KMS-11 (cell line): ENCODE measurements at regions not wholly inside any gene's neighbourhood (a gene's known extent, or its start where the extent isn't known, plus 50 kb on each side); places are given as distances from the start of the nearest gene placed in this dataset.

Experiments
- H2AFZ ChIP-seq: fragments of 200-600 bp; sonication (generic); 2 replicates; pipeline ENCODE4 v1.6.1; 2016; ENCODE audit warnings: antibody characterized with exemption, mixed run types, low read depth
- H3K27ac ChIP-seq: fragments of 200-600 bp; sonication (generic); 2 replicates; pipeline ENCODE4 v1.6.1; 2016; ENCODE audit warnings: mild to moderate bottlenecking, mixed run types
- H3K27me3 ChIP-seq: fragments of 200-600 bp; sonication (generic); 2 replicates; pipeline ENCODE4 v1.6.1; 2017; ENCODE audit warnings: mild to moderate bottlenecking, low read depth, mixed run types, moderate library complexity; ENCODE audit not compliant: insufficient read depth
- H3K36me3 ChIP-seq: fragments of 200-600 bp; sonication (generic); 2 replicates; pipeline ENCODE4 v1.6.1; 2017; ENCODE audit warnings: mild to moderate bottlenecking, mixed run types; ENCODE audit not compliant: insufficient read depth
- H3K4me1 ChIP-seq: fragments of 200-600 bp; sonication (generic); 2 replicates; pipeline ENCODE4 v1.6.1; 2016; ENCODE audit warnings: mild to moderate bottlenecking, low read depth, mixed run types; ENCODE audit not compliant: poor library complexity, severe bottlenecking
- H3K4me2 ChIP-seq: fragments of 200-600 bp; sonication (generic); 2 replicates; pipeline ENCODE4 v1.7.0; 2016; ENCODE audit warnings: mild to moderate bottlenecking, mixed run types
- H3K4me3 ChIP-seq: fragments of 200-600 bp; sonication (generic); IDR thresholded peaks from 2 replicates; pipeline ENCODE4 v1.6.1; 2017; ENCODE audit warnings: low read depth, low read length, mixed read lengths; ENCODE audit not compliant: insufficient read depth
- H3K79me2 ChIP-seq: fragments of 200-600 bp; sonication (generic); 2 replicates; pipeline ENCODE4 v1.6.1; 2016; ENCODE audit warnings: low read depth, mixed run types; ENCODE audit not compliant: insufficient read depth
- H3K9ac ChIP-seq: fragments of 200-600 bp; sonication (generic); 2 replicates; pipeline ENCODE4 v1.6.1; 2016; ENCODE audit warnings: mild to moderate bottlenecking, mixed run types
- H4K20me1 ChIP-seq: fragments of 200-600 bp; sonication (generic); 2 replicates; pipeline ENCODE4 v1.6.1; 2016; ENCODE audit warnings: mild to moderate bottlenecking, mixed run types; ENCODE audit not compliant: insufficient read depth
- CTCF ChIP-seq: fragments of 200-600 bp; sonication (generic); conservative IDR thresholded peaks from 2 replicates; pipeline ENCODE4 v1.6.1; 2017; ENCODE audit warnings: low read depth, mild to moderate bottlenecking, antibody characterized with exemption, low read length, moderate library complexity, mixed read lengths

DNA sequence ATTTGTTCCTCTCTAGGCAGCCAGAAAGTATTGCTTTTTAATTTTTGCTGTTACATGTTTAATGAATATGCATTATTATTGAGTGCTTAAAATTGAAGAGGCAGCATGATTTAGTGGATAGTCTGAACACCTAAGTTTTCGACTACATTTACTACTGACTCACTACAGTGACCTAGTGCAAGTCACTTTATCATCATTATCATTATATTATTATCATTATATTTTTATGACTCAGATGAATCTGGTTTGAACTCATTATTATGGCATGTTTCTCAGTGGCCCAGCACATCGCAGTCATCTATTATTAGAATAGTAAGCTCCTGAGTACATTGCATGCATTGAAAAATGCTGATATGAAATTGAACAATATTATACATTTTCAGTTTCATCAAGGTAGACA lies 351.2 kb upstream of the PRR20A start:
- Histone ChIP-seq H3K4me2 (no peak overlapping the region), H2AFZ (no peak overlapping the region), H3K4me1 (no peaks in the 10 kb centered on the region)

GRCh38 chr13:56837161-56837560 lies 303.6 kb upstream of the PRR20A start:
- H3K4me1 ChIP-seq: no peaks in the 10 kb centered on the region
- TF ChIP-seq CTCF: no peak
- no peak overlapping the region for H3K27ac ChIP-seq
- no peak overlapping the region for H3K9ac ChIP-seq
- no peaks in the 10 kb centered on the region for H3K27me3 ChIP-seq
- H4K20me1 ChIP-seq: no peaks in the 10 kb centered on the region
- no peaks in the 10 kb centered on the region for H3K79me2 ChIP-seq
- H3K4me2 ChIP-seq: no peak overlapping the region
- no peaks in the 10 kb centered on the region for H3K36me3 ChIP-seq
- H2AFZ ChIP-seq: no peak overlapping the region
- H3K4me3 ChIP-seq: no peak overlapping the region

More for the DNA sequence above, 351.2 kb upstream of the PRR20A start:
- no peak overlapping the region for H3K27ac ChIP-seq
- no peaks in the 10 kb centered on the region for H3K27me3 ChIP-seq
- no peaks in the 10 kb centered on the region for H4K20me1 ChIP-seq
- H3K79me2 ChIP-seq: no peaks in the 10 kb centered on the region
- no peak overlapping the region for H3K4me3 ChIP-seq
- H3K9ac ChIP-seq: no peak overlapping the region
- H3K36me3 ChIP-seq: no peaks in the 10 kb centered on the region
- TF ChIP-seq CTCF: no peak

GRCh38 chr13:56850852-56851251 lies 289.9 kb upstream of the PRR20A start:
- Histone ChIP-seq H3K79me2 (no peaks in the 10 kb centered on the region), H3K9ac (no peak overlapping the region), H3K27me3 (no peaks in the 10 kb centered on the region), H3K4me3 (no peak overlapping the region), H3K27ac (no peak overlapping the region), H3K4me2 (no peak overlapping the region), H4K20me1 (no peaks in the 10 kb centered on the region), H3K4me1 (no peaks in the 10 kb centered on the region), H3K36me3 (no peaks in the 10 kb centered on the region), H2AFZ (no peak overlapping the region)
- TF ChIP-seq CTCF: no peak

DNA sequence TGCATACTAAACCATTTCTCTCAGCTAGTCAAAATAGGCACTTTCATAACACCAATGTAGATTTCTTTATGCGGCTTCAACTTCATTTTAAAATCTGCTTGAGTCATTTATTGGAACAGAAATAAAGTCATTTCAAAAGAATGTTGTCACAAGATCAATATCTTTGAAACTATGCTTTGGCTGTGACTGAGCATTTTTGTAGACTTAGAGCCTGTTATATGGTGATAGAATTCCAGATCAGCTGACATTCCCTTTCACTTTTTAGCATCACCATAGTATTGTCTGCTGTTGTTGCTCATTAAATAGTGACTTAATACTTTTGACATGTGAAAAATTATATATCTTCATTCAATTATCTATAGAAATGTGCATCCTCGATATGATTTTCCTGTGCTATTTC lies 279.2 kb upstream of the PRR20A start:
- H3K9ac ChIP-seq: no peak overlapping the region
- no peaks in the 10 kb centered on the region for H3K27me3 ChIP-seq
- no peak overlapping the region for H3K4me3 ChIP-seq
- no peak overlapping the region for H3K27ac ChIP-seq
- H4K20me1 ChIP-seq: no peaks in the 10 kb centered on the region
- H3K4me2 ChIP-seq: no peak overlapping the region
- H3K36me3 ChIP-seq: no peaks in the 10 kb centered on the region
- no peak overlapping the region for H2AFZ ChIP-seq
- no peak for TF ChIP-seq CTCF
- H3K4me1 ChIP-seq: no peaks in the 10 kb centered on the region
- H3K79me2 ChIP-seq: no peaks in the 10 kb centered on the region

GRCh38 chr13:56864451-56864850 lies 276.3 kb upstream of the PRR20A start:
- Histone ChIP-seq H3K4me1 (no peaks in the 10 kb centered on the region), H3K27ac (no peak overlapping the region), H3K9ac (no peak overlapping the region), H3K4me2 (no peak overlapping the region), H3K27me3 (no peaks in the 10 kb centered on the region), H3K79me2 (no peaks in the 10 kb centered on the region), H4K20me1 (no peaks in the 10 kb centered on the region), H2AFZ (no peak overlapping the region), H3K4me3 (no peak overlapping the region), H3K36me3 (no peaks in the 10 kb centered on the region)
- no peak for TF ChIP-seq CTCF
